GM12892 (cell line): ENCODE measurements at regions not wholly inside any gene's neighbourhood (a gene's known extent, or its start where the extent isn't known, plus 50 kb on each side); places are given as distances from the start of the nearest gene placed in this dataset.
"Not testable (repeated sequence)": the region's sequence is repeated elsewhere in the genome, so short reads cannot be mapped to it uniquely, and the experiment has no call there.

Experiments used
- POLR2A ChIP-seq: IDR thresholded peaks from 2 replicates; pipeline ENCODE4 v1.6.1; 2011; ENCODE audit warnings: low read depth, low read length, control low read depth
- POLR2AphosphoS5 ChIP-seq: IDR thresholded peaks from 2 replicates; pipeline ENCODE4 v1.6.1; 2011; ENCODE audit warnings: low read depth, low read length, control low read depth
- TAF1 ChIP-seq: IDR thresholded peaks from 2 replicates; pipeline ENCODE4 v1.6.1; 2011; ENCODE audit warnings: low read depth, mild to moderate bottlenecking, control low read depth, low read length, borderline replicate concordance

- TF ChIP-seq POLR2AphosphoS5, POLR2A, TAF1: not testable (repeated sequence)
Measured at GRCh38 chr5:21484498-21484889, 1368.7 kb downstream of the CDH12 start.
